WTC11 (cell line): ENCODE measurements at regions not wholly inside any gene's neighbourhood (a gene's known extent, or its start where the extent isn't known, plus 50 kb on each side); places are given as distances from the start of the nearest gene placed in this dataset.

Source experiments
- ATAC-seq: fragments of 200-7000 bp; cut with Tn5 transposase; 2 replicates; pipeline ENCODE4 v1.10.0; 2021; ENCODE audit warnings: mild to moderate bottlenecking, moderate library complexity
- CTCF ChIA-PET: fragments of 300-600 bp; sonication (Branson Sonifier 250); formaldehyde crosslinking; loops from one replicate; lab custom pipeline; 2021; ENCODE audit warnings: antibody characterized with exemption; lab: Charles Lee
- POLR2A ChIA-PET: fragments of 350-600 bp; sonication (Branson Sonifier 250); formaldehyde crosslinking; loops from one replicate; lab custom pipeline; 2021; ENCODE audit warnings: antibody characterized with exemption; lab: Charles Lee
- DNase-seq: peaks from one replicate; pipeline ENCODE4 v3.0.0; 2021; ENCODE audit warnings: low spot score
- H3K27ac Mint-ChIP-seq: 2 replicates; pipeline ENCODE4 v1.8.0; 2021; ENCODE audit warnings: mixed read lengths
- H3K27me3 Mint-ChIP-seq: 2 replicates; pipeline ENCODE4 v1.8.0; 2021; ENCODE audit warnings: low read depth, mild to moderate bottlenecking, moderate library complexity, mixed read lengths
- H3K36me3 Mint-ChIP-seq: 2 replicates; pipeline ENCODE4 v1.8.0; 2021; ENCODE audit warnings: mixed read lengths
- H3K4me1 Mint-ChIP-seq: 2 replicates; pipeline ENCODE4 v1.8.0; 2022; ENCODE audit warnings: mixed read lengths
- H3K4me3 Mint-ChIP-seq: 2 replicates; pipeline ENCODE4 v1.8.0; 2021; ENCODE audit warnings: mild to moderate bottlenecking, moderate library complexity, mixed read lengths
- H3K9me3 Mint-ChIP-seq: 2 replicates; pipeline ENCODE4 v1.8.0; 2021; ENCODE audit warnings: mixed read lengths
- ATF2 ChIP-seq: sonication (generic); formaldehyde crosslinking; IDR thresholded peaks from 2 replicates; pipeline ENCODE4 v1.8.1; 2022; ENCODE audit warnings: low read depth, missing genetic modification reagents, borderline replicate concordance
- CREM ChIP-seq: sonication (generic); formaldehyde crosslinking; IDR thresholded peaks from 2 replicates; pipeline ENCODE4 v1.8.1; 2022; ENCODE audit warnings: mild to moderate bottlenecking, missing genetic modification reagents, moderate library complexity
- CTCF ChIP-seq: fragments of 200-600 bp; IDR thresholded peaks from 2 replicates; pipeline ENCODE4 v1.8.0; 2022; ENCODE audit warnings: antibody characterized with exemption
- E2F4 ChIP-seq: sonication (generic); formaldehyde crosslinking; IDR thresholded peaks from 2 replicates; pipeline ENCODE4 v1.8.1; 2022; ENCODE audit warnings: low read depth, mild to moderate bottlenecking, moderate library complexity, missing genetic modification reagents, borderline replicate concordance
- GRHL2 ChIP-seq: fragments of 250-450 bp; sonication (Bioruptor Pico); IDR thresholded peaks from 2 replicates; pipeline ENCODE4 v1.8.0; 2022; ENCODE audit warnings: mild to moderate bottlenecking, moderate library complexity; ENCODE audit not compliant: insufficient replicate concordance, severe bottlenecking
- MAX ChIP-seq: sonication (generic); formaldehyde crosslinking; IDR thresholded peaks from 2 replicates; pipeline ENCODE4 v1.8.0; 2022; ENCODE audit warnings: mild to moderate bottlenecking, missing genetic modification reagents
- NFATC4 ChIP-seq: fragments of 250-450 bp; sonication (Bioruptor Pico); IDR thresholded peaks from 2 replicates; pipeline ENCODE4 v1.9.0; 2021; ENCODE audit warnings: mild to moderate bottlenecking
- OVOL2 ChIP-seq: fragments of 250-450 bp; sonication (Bioruptor Pico); IDR thresholded peaks from 2 replicates; pipeline ENCODE4 v1.9.0; 2021; ENCODE audit warnings: mild to moderate bottlenecking, borderline replicate concordance
- PRRX2 ChIP-seq: fragments of 250-450 bp; sonication (Bioruptor Pico); IDR thresholded peaks from 2 replicates; pipeline ENCODE4 v1.8.0; 2021; ENCODE audit warnings: mild to moderate bottlenecking
- RORB ChIP-seq: fragments of 250-450 bp; sonication (Bioruptor Pico); IDR thresholded peaks from 2 replicates; pipeline ENCODE4 v1.9.0; 2021; ENCODE audit warnings: mild to moderate bottlenecking
- SMAD3 ChIP-seq: sonication (generic); formaldehyde crosslinking; IDR thresholded peaks from 2 replicates; pipeline ENCODE4 v1.8.0; 2022; ENCODE audit warnings: missing genetic modification reagents, mild to moderate bottlenecking, borderline replicate concordance
- SP1 ChIP-seq: sonication (generic); formaldehyde crosslinking; conservative IDR thresholded peaks from 2 replicates; pipeline ENCODE4 v1.8.1; 2022; ENCODE audit warnings: missing genetic modification reagents
- STAT6 ChIP-seq: sonication (generic); formaldehyde crosslinking; conservative IDR thresholded peaks from 2 replicates; pipeline ENCODE4 v1.8.1; 2023; ENCODE audit warnings: mild to moderate bottlenecking, low read depth, missing genetic modification reagents, moderate library complexity
- TEAD1 ChIP-seq: sonication (generic); formaldehyde crosslinking; IDR thresholded peaks from 2 replicates; pipeline ENCODE4 v1.8.0; 2022; ENCODE audit warnings: mild to moderate bottlenecking, missing genetic modification reagents
- ZMAT4 ChIP-seq: fragments of 250-450 bp; sonication (Bioruptor Pico); IDR thresholded peaks from 2 replicates; pipeline ENCODE4 v1.9.0; 2021; ENCODE audit warnings: mild to moderate bottlenecking
- ZNF121 ChIP-seq: sonication (generic); formaldehyde crosslinking; IDR thresholded peaks from 2 replicates; pipeline ENCODE4 v1.8.0; 2023; ENCODE audit warnings: missing genetic modification reagents
- ZNF263 ChIP-seq: sonication (generic); formaldehyde crosslinking; IDR thresholded peaks from 2 replicates; pipeline ENCODE4 v1.8.1; 2022; ENCODE audit warnings: low read depth, mild to moderate bottlenecking, moderate library complexity, missing genetic modification reagents
- ZNF317 ChIP-seq: sonication (generic); formaldehyde crosslinking; IDR thresholded peaks from 2 replicates; pipeline ENCODE4 v1.8.1; 2023; ENCODE audit warnings: low read depth, mild to moderate bottlenecking, moderate library complexity, missing genetic modification reagents, borderline replicate concordance
- ZNF416 ChIP-seq: fragments of 250-450 bp; sonication (Bioruptor Pico); IDR thresholded peaks from 2 replicates; pipeline ENCODE4 v1.9.0; 2021; ENCODE audit warnings: mild to moderate bottlenecking, inconsistent platforms
- ZNF423 ChIP-seq: fragments of 250-450 bp; sonication (Bioruptor Pico); IDR thresholded peaks from 2 replicates; pipeline ENCODE4 v2.1.2; 2022; ENCODE audit warnings: mild to moderate bottlenecking, moderate library complexity
- ZNF425 ChIP-seq: fragments of 250-450 bp; sonication (Bioruptor Pico); conservative IDR thresholded peaks from 2 replicates; pipeline ENCODE4 v1.9.0; 2021; ENCODE audit warnings: mild to moderate bottlenecking
- ZSCAN18 ChIP-seq: fragments of 250-450 bp; sonication (Bioruptor Pico); IDR thresholded peaks from 2 replicates; pipeline ENCODE4 v2.1.2; 2022; ENCODE audit warnings: mild to moderate bottlenecking, moderate library complexity

GRCh38 chr18:42275949-42276730 is 321.1 kb downstream of the PIK3C3 start (continued):
- TF ChIP-seq ZSCAN18 (CRISPR knock-in tag) (no peak), GRHL2 (no peak)
- TF ChIP-seq, all 79 proteins: peak for 0

- H3K4me3 Mint-ChIP-seq, result no peak overlapping the region
- ChIA-PET POLR2A (no interaction called here), CTCF (interaction anchor here (0.7 to 1.4 kb wide), 3 partner anchors 8 to 167 kb away, joined by 3 to 5 read pairs (median 5); no protein-coding TSS in a partner anchor)
- no peaks in the 10 kb centered on the region for H3K36me3 Mint-ChIP-seq
- H3K9me3 Mint-ChIP-seq, result no peaks in the 10 kb centered on the region
- no peak overlapping the region for H3K27ac Mint-ChIP-seq
- H3K4me1 Mint-ChIP-seq, result peaks cover 14% of the 10 kb centered on the region
- TF ChIP-seq PRRX2, result no peak
- TF ChIP-seq ZNF263, result no peak
- TF ChIP-seq MAX, result no peak
- TF ChIP-seq ZNF416 (CRISPR knock-in tag), result no peak
- no peak for TF ChIP-seq CTCF
- TF ChIP-seq ZNF317 (CRISPR knock-in tag), result no peak
- no peak for TF ChIP-seq ZNF425 (CRISPR knock-in tag)
- TF ChIP-seq STAT6, result no peak
- no peak for TF ChIP-seq SMAD3 (CRISPR knock-in tag)
- TF ChIP-seq ZMAT4 (CRISPR knock-in tag), result no peak
- no peak for TF ChIP-seq ZNF121
- no peak for TF ChIP-seq CREM
- DNase-seq (no peak), ATAC-seq (no peak)
- no peaks in the 10 kb centered on the region for H3K27me3 Mint-ChIP-seq
Observed at GRCh38 chr18:42281124-42281523, 326.1 kb downstream of the PIK3C3 start.

- ChIA-PET POLR2A (interaction anchor here (0.6 kb wide), 2 partner anchors 211 to 478 kb away, joined by 4 read pairs; no protein-coding TSS in a partner anchor), CTCF (interaction anchor here (0.7 to 1.4 kb wide), 3 partner anchors 8 to 168 kb away, joined by 3 to 5 read pairs (median 5); no protein-coding TSS in a partner anchor)
- H3K27me3 Mint-ChIP-seq, result no peaks in the 10 kb centered on the region
- no peak for DNase-seq
- H3K36me3 Mint-ChIP-seq, result no peaks in the 10 kb centered on the region
- H3K27ac Mint-ChIP-seq, result no peak overlapping the region
- no peaks in the 10 kb centered on the region for H3K9me3 Mint-ChIP-seq
- ATAC-seq, result no peak
- peaks cover 13% of the 10 kb centered on the region for H3K4me1 Mint-ChIP-seq
- H3K4me3 Mint-ChIP-seq, result no peak overlapping the region
- no peak for TF ChIP-seq GRHL2
- TF ChIP-seq SP1, result no peak
- TF ChIP-seq OVOL2 (CRISPR knock-in tag), result no peak
- TF ChIP-seq ZNF423 (CRISPR knock-in tag), result no peak
- no peak for TF ChIP-seq TEAD1 (CRISPR knock-in tag)
- no peak for TF ChIP-seq E2F4 (CRISPR knock-in tag)
- TF ChIP-seq NFATC4, result no peak
- TF ChIP-seq ATF2 (CRISPR knock-in tag), result no peak
- no peak for TF ChIP-seq RORB (CRISPR knock-in tag)
Observed at GRCh38 chr18:42281851-42282250, 326.8 kb downstream of the PIK3C3 start.
